Ovary (tissue), 7 donors: ENCODE measurements at regions not wholly inside any gene's neighbourhood (a gene's known extent, or its start where the extent isn't known, plus 50 kb on each side); places are given as distances from the start of the nearest gene placed in this dataset.
A peak's percentile ranks its signal among the peaks of the same experiment; 100 is the strongest.

ENCODE experiments used
- DNase-seq, 5 donors: peaks; one replicate each; pipeline ENCODE4 v3.0.0-alpha.2; 2019 to 2020
- H3K27ac ChIP-seq, 2 donors: fragments of 200-600 bp; one replicate each; pipeline versions ENCODE4 v1.5.1 to v1.8.0; 2019 to 2022
- H3K27me3 ChIP-seq: fragments of 200-600 bp; one replicate; pipeline ENCODE4 v1.8.0; 2022
- H3K36me3 ChIP-seq: fragments of 200-600 bp; sonication (generic); one replicate; pipeline ENCODE4 v1.5.1; 2019
- H3K4me1 ChIP-seq: one replicate; pipeline ENCODE4 v1.8.1; 2013; ENCODE audit warnings: mild to moderate bottlenecking, moderate library complexity; ENCODE audit not compliant: insufficient read depth
- H3K4me3 ChIP-seq: fragments of 200-600 bp; sonication (generic); one replicate; pipeline ENCODE4 v1.5.1; 2017
- H3K9me3 ChIP-seq, 2 donors: fragments of 200-600 bp in 1 of 2; sonication (generic) in 1 of 2; one replicate each; pipeline versions ENCODE4 v1.5.1 to v1.8.1; 2013 to 2019; ENCODE audit warnings: mild to moderate bottlenecking in 1 of 2, moderate library complexity in 1 of 2
- EP300 ChIP-seq: sonication (generic); formaldehyde crosslinking; IDR thresholded peaks from one replicate; pipeline ENCODE4 v1.6.1; 2017; ENCODE audit warnings: antibody characterized with exemption
- POLR2A ChIP-seq: fragments of 450-650 bp; IDR thresholded peaks from one replicate; pipeline ENCODE4 v1.6.1; 2017; ENCODE audit warnings: antibody characterized with exemption, mild to moderate bottlenecking, moderate library complexity
- WGBS, 3 donors: extraction: QIAGEN DNeasy Blood & Tissue Kit in 1 of 3; methylation state at CpG; one replicate each; pipeline versions ENCODE4 v1.1.5 to v1.1.7; 2013 to 2017; 5-methylcytosine and 5-hydroxymethylcytosine counted together
- intact Hi-C, 4 donors: fragments of 100-400 bp; cut with DNase I; formaldehyde crosslinking; loops; one replicate each; pipeline versions ENCODE4 v1.11.0 to v1.15.1; 2022 to 2023
- TF ChIP-seq, protein P1 (sequence below), 3 donors: fragments of 450-650 bp in 2 of 3; fragments of 200-600 bp in 1 of 3; IDR thresholded peaks; one replicate each; pipeline versions ENCODE4 v1.5.1 to v1.8.0; 2016 to 2022; ENCODE audit warnings: antibody characterized with exemption in 3 of 3, mild to moderate bottlenecking in 1 of 3
- donor health status: DM: no; HTN: no; CAD: no; lungs with moderate emphysema.
- donor health status: DM: no; HTN: no; CAD: no.
- donor health status: Bipolar disorder and iron deficiency.
- donor health status: DM: no; HTN: no; CAD: no.
- donor health status: DM: yes; HTN: yes; CAD: no.

DNA sequence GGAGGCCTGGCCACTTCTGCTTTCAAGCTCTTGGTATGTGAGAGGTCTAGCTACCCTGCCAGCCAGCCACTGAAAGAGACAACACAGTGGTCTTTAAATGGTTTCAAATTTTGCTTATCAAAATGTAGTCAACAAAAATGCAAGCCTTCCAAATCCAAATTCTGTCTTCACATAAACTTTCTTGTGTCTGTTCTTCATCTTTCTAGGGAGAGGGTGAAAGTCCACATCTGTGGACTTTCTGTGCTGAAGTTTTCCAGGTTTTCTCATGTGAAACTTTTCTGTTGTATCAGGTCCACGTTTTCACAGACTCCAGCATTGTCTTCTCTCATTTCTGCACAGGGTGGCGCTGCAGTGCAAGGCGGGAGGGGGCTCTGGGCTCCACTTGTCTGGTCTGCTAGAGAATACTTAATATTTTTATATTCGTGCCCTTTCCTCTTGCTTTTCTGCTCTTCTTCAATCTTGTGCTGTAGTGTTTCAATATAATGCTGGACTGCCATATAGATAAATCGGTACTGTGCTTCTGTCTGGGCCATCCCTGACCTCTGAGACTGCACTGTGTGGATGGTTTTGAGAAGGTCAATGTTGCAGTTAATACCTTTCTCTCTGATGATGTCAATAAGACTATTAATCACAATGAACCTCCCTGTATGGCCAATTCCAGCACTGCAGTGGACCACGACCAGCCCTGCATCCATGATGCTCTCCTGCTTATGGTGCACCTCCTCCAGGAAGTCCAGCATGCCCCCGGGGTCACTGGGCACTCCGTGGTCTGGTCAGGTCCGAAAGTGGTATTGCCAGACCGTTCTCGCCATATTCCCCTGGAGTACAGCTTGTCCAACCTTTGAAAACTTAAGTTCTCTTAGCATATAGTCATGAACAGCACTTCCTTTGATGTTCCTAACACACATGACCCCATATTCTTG, 161.6 kb upstream of the TNFAIP3 start:
- Histone ChIP-seq H3K4me1 (peaks cover 23% of the 10 kb centered on the region), H3K36me3 (no peaks in the 10 kb centered on the region), H3K9me3 (no peaks in the 10 kb centered on the region), H3K27me3 (no peaks in the 10 kb centered on the region), H3K4me3 (no peak overlapping the region), H3K27ac (peak overlapping the region; percentile 36 to 63)
- TF ChIP-seq EP300 (no peak), POLR2A (no peak)
- TF ChIP-seq, protein P1, sequence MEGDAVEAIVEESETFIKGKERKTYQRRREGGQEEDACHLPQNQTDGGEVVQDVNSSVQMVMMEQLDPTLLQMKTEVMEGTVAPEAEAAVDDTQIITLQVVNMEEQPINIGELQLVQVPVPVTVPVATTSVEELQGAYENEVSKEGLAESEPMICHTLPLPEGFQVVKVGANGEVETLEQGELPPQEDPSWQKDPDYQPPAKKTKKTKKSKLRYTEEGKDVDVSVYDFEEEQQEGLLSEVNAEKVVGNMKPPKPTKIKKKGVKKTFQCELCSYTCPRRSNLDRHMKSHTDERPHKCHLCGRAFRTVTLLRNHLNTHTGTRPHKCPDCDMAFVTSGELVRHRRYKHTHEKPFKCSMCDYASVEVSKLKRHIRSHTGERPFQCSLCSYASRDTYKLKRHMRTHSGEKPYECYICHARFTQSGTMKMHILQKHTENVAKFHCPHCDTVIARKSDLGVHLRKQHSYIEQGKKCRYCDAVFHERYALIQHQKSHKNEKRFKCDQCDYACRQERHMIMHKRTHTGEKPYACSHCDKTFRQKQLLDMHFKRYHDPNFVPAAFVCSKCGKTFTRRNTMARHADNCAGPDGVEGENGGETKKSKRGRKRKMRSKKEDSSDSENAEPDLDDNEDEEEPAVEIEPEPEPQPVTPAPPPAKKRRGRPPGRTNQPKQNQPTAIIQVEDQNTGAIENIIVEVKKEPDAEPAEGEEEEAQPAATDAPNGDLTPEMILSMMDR (IDR thresholded peaks at IDR 0.05): peak; percentile 73 to 88 (median 86)
- WGBS, 3 donors: 46 to 47% (median 47%) methylated on average over 11 of the region's 11 CpGs
- intact Hi-C loops: loop anchor here (2.0 to 10.0 kb wide), 7 partner anchors 97 to 239 kb away; partner anchors contain the start of gene TNFAIP3 (in 3 of the 4)
- DNase-seq: peak; percentile 80 to 90 (median 87)

DNA sequence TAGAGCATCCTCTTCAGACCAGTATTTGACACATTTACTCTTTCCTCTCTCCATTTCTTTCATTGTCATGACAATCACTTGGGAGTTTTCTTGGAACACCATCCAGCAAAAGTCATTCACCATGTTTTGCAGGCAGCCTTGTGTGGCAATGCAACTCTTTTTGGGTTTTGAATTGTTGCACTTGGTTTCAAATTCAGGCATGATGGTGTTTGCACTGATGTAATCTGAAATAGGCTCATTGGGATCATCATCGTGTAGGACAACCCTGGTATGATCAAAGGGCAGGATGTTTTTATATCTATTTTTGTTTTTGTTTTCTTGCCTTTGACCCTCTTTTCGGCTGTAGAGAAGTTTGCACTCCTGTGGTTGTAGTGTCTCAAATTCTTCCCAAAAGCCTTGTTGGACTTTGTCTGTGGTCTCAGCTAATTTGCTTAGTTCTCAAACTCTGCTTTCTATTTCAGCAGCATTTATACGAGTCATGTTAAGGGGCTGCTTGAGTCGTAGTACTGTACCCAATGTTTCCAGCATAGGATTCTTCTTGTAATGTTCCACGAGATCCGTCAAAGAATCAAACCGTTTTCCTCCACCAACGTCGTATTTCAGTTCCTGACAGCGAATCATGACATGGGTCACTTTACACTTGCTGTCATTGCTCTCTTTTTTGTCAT, 160.8 kb upstream of the TNFAIP3 start:
- Histone ChIP-seq H3K27ac (peak overlapping the region in 1 of 2 donors; percentile 63), H3K27me3 (no peaks in the 10 kb centered on the region), H3K9me3 (no peaks in the 10 kb centered on the region), H3K4me3 (no peak overlapping the region), H3K4me1 (peaks cover 21% of the 10 kb centered on the region), H3K36me3 (no peaks in the 10 kb centered on the region)
- TF ChIP-seq, protein P1 (IDR thresholded peaks at IDR 0.05): no peak
- TF ChIP-seq POLR2A: no peak
- no peak for TF ChIP-seq EP300
- 72 to 74% (median 73%) methylated on average over 10 of the region's 10 CpGs for WGBS, 3 donors
- DNase-seq: no peak
- intact Hi-C loops: loop anchor here (2.0 to 10.0 kb wide), 6 partner anchors 96 to 239 kb away; partner anchors contain the start of gene TNFAIP3 (in 3 of the 4)

DNA sequence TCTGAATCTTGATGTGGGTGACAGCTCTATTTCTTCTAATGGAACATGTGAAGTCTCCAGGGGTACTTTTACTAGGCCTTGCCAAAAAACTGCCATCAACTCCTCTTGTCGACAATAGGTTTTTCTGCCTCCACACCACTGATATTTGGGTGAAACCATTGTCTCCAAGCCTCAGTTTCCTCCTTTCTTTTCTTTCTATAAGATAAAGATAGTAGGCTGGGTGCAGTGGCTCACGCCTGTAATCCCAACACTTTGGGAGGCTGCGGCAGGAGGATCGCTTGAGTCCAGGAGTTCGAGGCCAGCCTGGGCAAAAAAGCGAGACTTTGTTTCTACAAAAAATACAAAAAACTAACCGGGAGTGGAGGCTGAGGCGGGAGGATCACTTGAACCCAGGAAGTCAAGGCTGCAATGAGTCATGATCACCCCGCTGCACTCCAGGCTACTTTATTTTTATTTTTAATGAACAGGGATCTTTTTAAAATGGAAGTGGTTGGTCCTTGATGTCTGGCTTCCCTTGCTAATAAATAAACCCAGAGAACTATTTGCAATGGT, 159.9 kb upstream of the TNFAIP3 start:
- intact Hi-C loops: loop anchor here (2.0 to 10.0 kb wide), 6 partner anchors 95 to 238 kb away; partner anchors contain the start of gene TNFAIP3 (in 3 of the 4)
- Histone ChIP-seq H3K27ac (no peak overlapping the region), H3K9me3 (no peaks in the 10 kb centered on the region), H3K36me3 (no peaks in the 10 kb centered on the region), H3K27me3 (no peaks in the 10 kb centered on the region), H3K4me3 (no peak overlapping the region), H3K4me1 (peaks cover 14% of the 10 kb centered on the region)
- TF ChIP-seq POLR2A (no peak), EP300 (no peak)
- TF ChIP-seq, protein P1 (IDR thresholded peaks at IDR 0.05): no peak
- 72 to 82% (median 73%) methylated on average over 9 of the region's 9 CpGs for WGBS, 3 donors
- no peak for DNase-seq
